Astrocyte (in vitro differentiated cells and primary cell): ENCODE measurements at regions not wholly inside any gene's neighbourhood (a gene's known extent, or its start where the extent isn't known, plus 50 kb on each side); places are given as distances from the start of the nearest gene placed in this dataset.

Experiments
- DNase-seq: peaks from one replicate; pipeline ENCODE4 v3.0.0-alpha.2; 2010; ENCODE audit warnings: low read depth
- FAIRE-seq: peaks from 2 replicates; lab custom pipeline; 2011; peaks lifted over from hg19 to GRCh38; lab: Jason Lieb, UNC
- H2AFZ ChIP-seq: 2 replicates; pipeline ENCODE4 v1.6.0; 2012; ENCODE audit warnings: low read depth, low read length, inconsistent platforms
- H3K27ac ChIP-seq: 2 replicates; pipeline ENCODE4 v1.5.1; 2011; ENCODE audit warnings: low read depth, low read length, inconsistent platforms
- H3K27me3 ChIP-seq: 2 replicates; pipeline ENCODE4 v1.6.0; 2011; ENCODE audit warnings: low read length, inconsistent platforms; ENCODE audit not compliant: insufficient read depth
- H3K36me3 ChIP-seq: 2 replicates; pipeline ENCODE4 v1.5.1; 2011; ENCODE audit warnings: low read length, inconsistent platforms; ENCODE audit not compliant: insufficient read depth
- H3K4me1 ChIP-seq: 2 replicates; pipeline ENCODE4 v1.5.1; 2011; ENCODE audit warnings: low read length, inconsistent platforms; ENCODE audit not compliant: insufficient read depth
- H3K4me2 ChIP-seq: 2 replicates; pipeline ENCODE4 v1.6.0; 2012; ENCODE audit warnings: low read length, inconsistent platforms
- H3K4me3 ChIP-seq: 2 replicates; pipeline ENCODE4 v1.5.1; 2011; ENCODE audit warnings: low read depth, mild to moderate bottlenecking, low read length, inconsistent platforms; ENCODE audit not compliant: insufficient read depth
- H3K79me2 ChIP-seq: 2 replicates; pipeline ENCODE4 v1.6.0; 2012; ENCODE audit warnings: mild to moderate bottlenecking, low read length, inconsistent platforms; ENCODE audit not compliant: insufficient read depth
- H3K9ac ChIP-seq: 2 replicates; pipeline ENCODE4 v1.6.0; 2012; ENCODE audit warnings: mild to moderate bottlenecking, low read length, inconsistent platforms
- H3K9me3 ChIP-seq: 2 replicates; pipeline ENCODE4 v1.5.1; 2012; ENCODE audit warnings: low read depth, mild to moderate bottlenecking, low read length, inconsistent platforms; ENCODE audit not compliant: insufficient read depth
- H4K20me1 ChIP-seq: 2 replicates; pipeline ENCODE4 v1.6.0; 2012; ENCODE audit warnings: low read length, inconsistent platforms; ENCODE audit not compliant: insufficient read depth
- H3K27ac Mint-ChIP-seq: one replicate; pipeline ENCODE4 v1.8.0; 2021; ENCODE audit warnings: mild to moderate bottlenecking, mixed read lengths; ENCODE audit not compliant: unreplicated experiment
- H3K27me3 Mint-ChIP-seq: one replicate; pipeline ENCODE4 v1.8.0; 2021; ENCODE audit warnings: low read depth, mixed read lengths; ENCODE audit not compliant: unreplicated experiment
- H3K36me3 Mint-ChIP-seq: one replicate; pipeline ENCODE4 v1.8.0; 2021; ENCODE audit warnings: low read depth, mixed read lengths; ENCODE audit not compliant: unreplicated experiment
- H3K4me1 Mint-ChIP-seq: one replicate; pipeline ENCODE4 v1.8.0; 2021; ENCODE audit warnings: low read depth, mixed read lengths; ENCODE audit not compliant: unreplicated experiment
- H3K4me3 Mint-ChIP-seq: one replicate; pipeline ENCODE4 v1.8.0; 2021; ENCODE audit warnings: mild to moderate bottlenecking, moderate library complexity, mixed read lengths; ENCODE audit not compliant: unreplicated experiment
- H3K9me3 Mint-ChIP-seq: one replicate; pipeline ENCODE4 v1.8.0; 2021; ENCODE audit warnings: mild to moderate bottlenecking, mixed read lengths; ENCODE audit not compliant: unreplicated experiment
- EZH2 ChIP-seq: IDR thresholded peaks from 2 replicates; pipeline ENCODE4 v1.6.1; 2012; ENCODE audit warnings: mild to moderate bottlenecking, low read length, inconsistent platforms; ENCODE audit not compliant: insufficient read depth
- TF ChIP-seq, protein P1 (sequence below): IDR thresholded peaks from 2 replicates; pipeline ENCODE4 v1.5.1; 2011; ENCODE audit warnings: low read depth, mild to moderate bottlenecking, inconsistent platforms, low read length, moderate library complexity; ENCODE audit not compliant: insufficient read depth

DNA sequence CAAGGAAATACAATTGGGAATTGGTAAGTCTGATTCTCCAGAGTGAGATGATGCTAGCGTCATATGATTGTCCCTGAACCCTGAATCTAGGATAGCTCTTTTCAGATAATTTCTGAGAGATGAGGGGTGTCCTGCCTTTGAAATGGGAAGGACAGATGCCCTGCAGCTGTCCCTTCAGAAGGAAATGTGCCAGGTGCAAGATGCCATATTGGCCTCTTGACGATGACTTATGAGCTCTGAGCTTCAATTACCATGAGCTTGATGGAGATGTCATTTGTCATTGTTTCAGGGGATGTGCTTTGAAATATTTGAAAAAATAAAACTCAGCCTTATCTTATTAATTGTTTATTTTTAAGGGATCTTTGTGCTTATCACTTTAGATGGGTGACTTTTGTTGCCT lies 185.1 kb downstream of the DACT1 start:
- no peak overlapping the region for H3K4me2 ChIP-seq
- Mint-ChIP-seq H3K4me3 (no peak overlapping the region), H3K4me1 (peaks cover 13% of the 10 kb centered on the region), H3K9me3 (peaks cover 10% of the 10 kb centered on the region), H3K36me3 (no peaks in the 10 kb centered on the region), H3K27ac (no peak overlapping the region), H3K27me3 (no peaks in the 10 kb centered on the region)
- no peak for DNase-seq
- no peak overlapping the region for H3K9ac ChIP-seq
- H3K9me3 ChIP-seq = peaks cover 8% of the 10 kb centered on the region
- no peaks in the 10 kb centered on the region for H3K36me3 ChIP-seq
- FAIRE-seq = no peak
- H3K27ac ChIP-seq = no peak overlapping the region
- no peaks in the 10 kb centered on the region for H3K4me1 ChIP-seq
- no peaks in the 10 kb centered on the region for H3K79me2 ChIP-seq
- TF ChIP-seq, protein P1, sequence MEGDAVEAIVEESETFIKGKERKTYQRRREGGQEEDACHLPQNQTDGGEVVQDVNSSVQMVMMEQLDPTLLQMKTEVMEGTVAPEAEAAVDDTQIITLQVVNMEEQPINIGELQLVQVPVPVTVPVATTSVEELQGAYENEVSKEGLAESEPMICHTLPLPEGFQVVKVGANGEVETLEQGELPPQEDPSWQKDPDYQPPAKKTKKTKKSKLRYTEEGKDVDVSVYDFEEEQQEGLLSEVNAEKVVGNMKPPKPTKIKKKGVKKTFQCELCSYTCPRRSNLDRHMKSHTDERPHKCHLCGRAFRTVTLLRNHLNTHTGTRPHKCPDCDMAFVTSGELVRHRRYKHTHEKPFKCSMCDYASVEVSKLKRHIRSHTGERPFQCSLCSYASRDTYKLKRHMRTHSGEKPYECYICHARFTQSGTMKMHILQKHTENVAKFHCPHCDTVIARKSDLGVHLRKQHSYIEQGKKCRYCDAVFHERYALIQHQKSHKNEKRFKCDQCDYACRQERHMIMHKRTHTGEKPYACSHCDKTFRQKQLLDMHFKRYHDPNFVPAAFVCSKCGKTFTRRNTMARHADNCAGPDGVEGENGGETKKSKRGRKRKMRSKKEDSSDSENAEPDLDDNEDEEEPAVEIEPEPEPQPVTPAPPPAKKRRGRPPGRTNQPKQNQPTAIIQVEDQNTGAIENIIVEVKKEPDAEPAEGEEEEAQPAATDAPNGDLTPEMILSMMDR = no peak
- no peak for TF ChIP-seq EZH2
- no peaks in the 10 kb centered on the region for H3K27me3 ChIP-seq
- no peaks in the 10 kb centered on the region for H4K20me1 ChIP-seq
- no peak overlapping the region for H3K4me3 ChIP-seq
- no peak overlapping the region for H2AFZ ChIP-seq

- Mint-ChIP-seq H3K4me3 (no peak overlapping the region), H3K27me3 (no peaks in the 10 kb centered on the region), H3K4me1 (peaks cover 11% of the 10 kb centered on the region), H3K36me3 (no peaks in the 10 kb centered on the region), H3K9me3 (peaks cover 10% of the 10 kb centered on the region), H3K27ac (no peak overlapping the region)
- no peak overlapping the region for H3K4me3 ChIP-seq
- H3K36me3 ChIP-seq = no peaks in the 10 kb centered on the region
- H3K27ac ChIP-seq = no peak overlapping the region
- H4K20me1 ChIP-seq = no peaks in the 10 kb centered on the region
- H3K9me3 ChIP-seq = peaks cover 8% of the 10 kb centered on the region
- no peaks in the 10 kb centered on the region for H3K27me3 ChIP-seq
- DNase-seq (no peak), FAIRE-seq (no peak)
- H2AFZ ChIP-seq = no peak overlapping the region
- TF ChIP-seq, protein P1 = no peak
- TF ChIP-seq EZH2 = no peak
- no peak overlapping the region for H3K9ac ChIP-seq
- no peak overlapping the region for H3K4me2 ChIP-seq
- H3K79me2 ChIP-seq = no peaks in the 10 kb centered on the region
- H3K4me1 ChIP-seq = no peaks in the 10 kb centered on the region
Observed at GRCh38 chr14:58823312-58823711, 185.6 kb downstream of the DACT1 start.

DNA sequence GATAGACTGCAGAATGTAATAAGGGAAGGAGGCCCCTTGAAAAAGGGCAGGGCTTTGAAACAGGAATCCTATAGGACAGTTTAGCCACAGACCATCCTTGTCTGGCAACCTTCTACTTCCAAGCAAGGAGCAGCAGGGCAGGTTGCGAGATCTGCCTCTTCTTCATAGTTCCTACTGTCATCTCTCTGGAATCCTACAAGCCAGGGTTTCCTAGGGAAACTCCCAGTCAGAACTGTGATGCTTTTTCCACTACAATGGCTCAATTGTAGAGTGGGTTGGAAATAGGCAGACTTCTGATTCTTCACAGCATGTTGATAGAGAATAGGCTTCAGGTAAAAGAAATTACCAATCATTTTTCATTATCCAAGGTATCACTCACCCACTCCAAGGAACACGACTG lies 186.3 kb downstream of the DACT1 start:
- H3K27me3 Mint-ChIP-seq = no peaks in the 10 kb centered on the region
- Histone ChIP-seq H3K27me3 (no peaks in the 10 kb centered on the region), H3K4me2 (no peak overlapping the region), H3K4me1 (no peaks in the 10 kb centered on the region), H3K36me3 (no peaks in the 10 kb centered on the region), H3K79me2 (no peaks in the 10 kb centered on the region), H2AFZ (no peak overlapping the region), H3K4me3 (no peak overlapping the region), H4K20me1 (no peaks in the 10 kb centered on the region), H3K9ac (no peak overlapping the region), H3K27ac (no peak overlapping the region), H3K9me3 (peaks cover 8% of the 10 kb centered on the region)
- H3K9me3 Mint-ChIP-seq = peaks cover 10% of the 10 kb centered on the region
- H3K27ac Mint-ChIP-seq = no peak overlapping the region
- no peak for DNase-seq
- peaks cover 7% of the 10 kb centered on the region for H3K4me1 Mint-ChIP-seq
- no peak for FAIRE-seq
- TF ChIP-seq EZH2 = no peak
- TF ChIP-seq, protein P1 = no peak
- H3K4me3 Mint-ChIP-seq = no peak overlapping the region
- H3K36me3 Mint-ChIP-seq = no peaks in the 10 kb centered on the region
